H1 (cell line): ENCODE measurements at regions not wholly inside any gene's neighbourhood (a gene's known extent, or its start where the extent isn't known, plus 50 kb on each side); places are given as distances from the start of the nearest gene placed in this dataset.

Experiments
- CEBPB ChIP-seq: IDR thresholded peaks from 2 replicates; pipeline ENCODE4 v1.6.1; 2012; ENCODE audit warnings: low read depth, low read length
- EP300 ChIP-seq, 2 experiments: IDR thresholded peaks; 1 replicate in 1 of 2; 2 replicates in 1 of 2; pipeline ENCODE4 v1.6.1; 2011 to 2012; ENCODE audit warnings: low read depth in 2 of 2, low read length in 2 of 2, mild to moderate bottlenecking in 2 of 2, borderline replicate concordance in 1 of 2, inconsistent platforms in 1 of 2, moderate library complexity in 1 of 2
- EZH2 ChIP-seq: fragments of 200-600 bp; sonication (generic); IDR thresholded peaks from 2 replicates; pipeline ENCODE4 v1.7.1; 2012; ENCODE audit warnings: low read depth, mild to moderate bottlenecking, moderate library complexity, low read length, inconsistent platforms; ENCODE audit not compliant: severe bottlenecking
- POLR2AphosphoS5 ChIP-seq: IDR thresholded peaks from 2 replicates; pipeline ENCODE4 v1.6.1; 2011; ENCODE audit warnings: low read depth, low read length
- SIX5 ChIP-seq: IDR thresholded peaks from 2 replicates; pipeline ENCODE4 v1.6.1; 2011; ENCODE audit warnings: mild to moderate bottlenecking, low read depth, low read length
- SRF ChIP-seq: IDR thresholded peaks from 2 replicates; pipeline ENCODE4 v1.6.1; 2011; ENCODE audit warnings: mild to moderate bottlenecking, low read depth, low read length, moderate library complexity
- TAF1 ChIP-seq: IDR thresholded peaks from 2 replicates; pipeline ENCODE4 v1.6.1; 2011; ENCODE audit warnings: mild to moderate bottlenecking, low read depth, low read length
- TCF12 ChIP-seq: IDR thresholded peaks from 2 replicates; pipeline ENCODE4 v1.6.1; 2011; ENCODE audit warnings: low read depth, mild to moderate bottlenecking, low read length
- TF ChIP-seq, protein P1 (sequence below): IDR thresholded peaks from 2 replicates; pipeline ENCODE4 v1.6.1; 2012; ENCODE audit warnings: inconsistent platforms
- TF ChIP-seq, protein P2 (sequence below), 3 experiments: IDR thresholded peaks; 1 replicate in 2 of 3; 2 replicates in 1 of 3; pipeline versions ENCODE4 v1.5.1 to v1.6.1; 2011; ENCODE audit warnings: low read length in 3 of 3, mild to moderate bottlenecking in 3 of 3, inconsistent platforms in 2 of 3, low read depth in 1 of 3, moderate library complexity in 1 of 3; ENCODE audit not compliant: insufficient read depth in 1 of 3; ENCODE audit errors: control extremely low read depth in 1 of 3

DNA sequence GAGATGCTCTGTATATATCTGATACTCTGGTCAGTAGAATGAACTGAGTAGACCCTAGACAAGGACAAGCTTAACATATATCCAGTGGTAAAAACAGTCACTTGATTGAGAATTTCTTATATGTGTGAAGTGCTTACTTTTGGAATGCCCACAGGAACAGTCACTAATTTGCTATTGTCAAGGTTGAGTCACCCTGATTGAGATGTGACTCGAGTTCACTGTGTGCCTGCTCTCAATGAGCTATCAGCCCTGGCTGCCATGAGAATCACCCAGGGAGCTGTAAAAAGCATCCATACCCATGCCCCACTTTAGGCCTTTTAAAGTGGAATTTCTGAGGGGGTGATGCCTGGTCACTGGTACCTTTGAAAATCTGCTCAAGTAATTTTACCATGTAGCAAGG lies 283.7 kb downstream of the SUCLG1 start:
- TF ChIP-seq EZH2 (no peak), CEBPB (no peak), EP300 (IDR thresholded peaks at IDR 0.05; ENCODE audit: borderline replicate concordance in 1 of 2, low read depth in 2 of 2, low read length in 2 of 2) (no peak), TCF12 (no peak), SIX5 (no peak), POLR2AphosphoS5 (no peak), SRF (no peak), TAF1 (no peak)
- TF ChIP-seq, protein P1, sequence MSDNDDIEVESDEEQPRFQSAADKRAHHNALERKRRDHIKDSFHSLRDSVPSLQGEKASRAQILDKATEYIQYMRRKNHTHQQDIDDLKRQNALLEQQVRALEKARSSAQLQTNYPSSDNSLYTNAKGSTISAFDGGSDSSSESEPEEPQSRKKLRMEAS: no peak
- TF ChIP-seq, protein P2, sequence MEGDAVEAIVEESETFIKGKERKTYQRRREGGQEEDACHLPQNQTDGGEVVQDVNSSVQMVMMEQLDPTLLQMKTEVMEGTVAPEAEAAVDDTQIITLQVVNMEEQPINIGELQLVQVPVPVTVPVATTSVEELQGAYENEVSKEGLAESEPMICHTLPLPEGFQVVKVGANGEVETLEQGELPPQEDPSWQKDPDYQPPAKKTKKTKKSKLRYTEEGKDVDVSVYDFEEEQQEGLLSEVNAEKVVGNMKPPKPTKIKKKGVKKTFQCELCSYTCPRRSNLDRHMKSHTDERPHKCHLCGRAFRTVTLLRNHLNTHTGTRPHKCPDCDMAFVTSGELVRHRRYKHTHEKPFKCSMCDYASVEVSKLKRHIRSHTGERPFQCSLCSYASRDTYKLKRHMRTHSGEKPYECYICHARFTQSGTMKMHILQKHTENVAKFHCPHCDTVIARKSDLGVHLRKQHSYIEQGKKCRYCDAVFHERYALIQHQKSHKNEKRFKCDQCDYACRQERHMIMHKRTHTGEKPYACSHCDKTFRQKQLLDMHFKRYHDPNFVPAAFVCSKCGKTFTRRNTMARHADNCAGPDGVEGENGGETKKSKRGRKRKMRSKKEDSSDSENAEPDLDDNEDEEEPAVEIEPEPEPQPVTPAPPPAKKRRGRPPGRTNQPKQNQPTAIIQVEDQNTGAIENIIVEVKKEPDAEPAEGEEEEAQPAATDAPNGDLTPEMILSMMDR (IDR thresholded peaks at IDR 0.05; ENCODE audit: control extremely low read depth in 1 of 3, insufficient read depth in 1 of 3, low read depth in 1 of 3, low read length in 3 of 3): no peak
